ENCODE measurements at regions not wholly inside any gene's neighbourhood (a gene's known extent, or its start where the extent isn't known, plus 50 kb on each side); places are given as distances from the start of the nearest gene placed in this dataset.

DNA sequence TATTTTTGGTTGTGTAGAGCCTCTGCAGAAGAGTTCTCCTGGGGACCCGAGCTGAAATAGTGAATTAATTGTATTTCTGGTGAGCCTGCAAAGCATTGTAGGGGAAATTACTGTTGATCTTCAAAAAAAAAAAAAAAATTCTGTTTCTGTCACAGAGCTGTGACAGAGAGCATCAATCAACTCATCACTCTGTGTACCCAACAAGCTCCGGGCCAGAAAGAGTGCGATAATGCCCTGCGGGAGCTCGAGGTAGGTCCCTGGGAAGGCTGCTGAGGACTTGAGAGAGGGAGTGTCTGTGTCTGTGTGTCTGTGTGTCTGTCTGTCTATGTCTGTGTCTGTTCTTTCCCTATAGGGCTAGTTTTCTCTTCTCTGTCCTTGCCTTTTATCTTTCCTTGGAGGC, 294.4 kb upstream of the TPM1 start:
- H3K27me3 ChIP-seq (ENCODE audit: control insufficient read depth in 1 of 2, insufficient read depth in 2 of 2, low read length in 2 of 2): no peaks in the 10 kb centered on the region

GRCh38 chr15:62749036-62749815, 293.3 kb upstream of the TPM1 start:
- H3K36me3 ChIP-seq (ENCODE audit: control insufficient read depth in 1 of 2, insufficient read depth in 2 of 2, low read length in 2 of 2): peaks cover 4 to 54% of the 10 kb centered on the region in 2 donors
- no peaks in the 10 kb centered on the region for H3K27me3 ChIP-seq (ENCODE audit: control insufficient read depth in 1 of 2, insufficient read depth in 2 of 2, low read length in 2 of 2)
- H3K4me1 ChIP-seq (ENCODE audit: control insufficient read depth in 1 of 2, insufficient read depth in 2 of 2, low read length in 2 of 2): no peaks in the 10 kb centered on the region
- H3K9ac ChIP-seq (ENCODE audit: low read depth in 1 of 2, low read length in 2 of 2): no peak overlapping the region
- no peaks in the 10 kb centered on the region for H3K9me3 ChIP-seq (ENCODE audit: control insufficient read depth in 1 of 2, low read length in 2 of 2)
- H3K4me3 ChIP-seq (ENCODE audit: low read depth in 1 of 2, low read length in 2 of 2): no peak overlapping the region
- no peak overlapping the region for H3K27ac ChIP-seq (ENCODE audit: low read depth, low read length)

More for the DNA sequence above, 294.4 kb upstream of the TPM1 start:
- no peaks in the 10 kb centered on the region for H3K4me1 ChIP-seq (ENCODE audit: control insufficient read depth in 1 of 2, insufficient read depth in 2 of 2, low read length in 2 of 2)
- H3K36me3 ChIP-seq (ENCODE audit: control insufficient read depth in 1 of 2, insufficient read depth in 2 of 2, low read length in 2 of 2): peaks cover 0 to 54% of the 10 kb centered on the region in 2 donors
- no peak overlapping the region for H3K27ac ChIP-seq (ENCODE audit: low read depth, low read length)
- H3K9me3 ChIP-seq (ENCODE audit: control insufficient read depth in 1 of 2, low read length in 2 of 2): no peaks in the 10 kb centered on the region
- no peak overlapping the region for H3K4me3 ChIP-seq (ENCODE audit: low read depth in 1 of 2, low read length in 2 of 2)
- H3K9ac ChIP-seq (ENCODE audit: low read depth in 1 of 2, low read length in 2 of 2): no peak overlapping the region

DNA sequence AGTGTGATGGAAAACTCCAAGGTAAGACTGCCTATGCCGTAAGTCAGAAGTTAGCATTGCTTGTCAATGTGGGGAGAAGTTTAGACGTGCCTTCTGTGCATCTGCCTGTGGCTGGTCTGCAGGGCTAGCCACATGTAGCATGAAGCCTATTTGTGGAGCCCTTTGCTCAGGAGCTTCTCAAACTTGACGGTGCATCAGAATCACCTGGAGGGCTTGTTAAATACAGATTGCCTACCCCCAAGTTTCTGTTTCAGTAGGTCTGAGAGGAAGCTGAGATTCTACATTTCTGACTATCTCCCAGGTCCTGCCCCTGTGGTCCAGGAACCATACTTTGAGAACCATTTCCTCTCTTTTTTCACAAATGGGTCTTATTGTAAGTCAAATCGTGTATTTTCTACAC, 292.1 kb upstream of the TPM1 start:
- Histone ChIP-seq H3K9ac (ENCODE audit: low read depth in 1 of 2, low read length in 2 of 2) (no peak overlapping the region), H3K27me3 (ENCODE audit: control insufficient read depth in 1 of 2, insufficient read depth in 2 of 2, low read length in 2 of 2) (no peaks in the 10 kb centered on the region), H3K9me3 (ENCODE audit: control insufficient read depth in 1 of 2, low read length in 2 of 2) (no peaks in the 10 kb centered on the region), H3K27ac (ENCODE audit: low read depth, low read length) (no peak overlapping the region), H3K4me3 (ENCODE audit: low read depth in 1 of 2, low read length in 2 of 2) (no peak overlapping the region), H3K36me3 (ENCODE audit: control insufficient read depth in 1 of 2, insufficient read depth in 2 of 2, low read length in 2 of 2) (peaks cover 7 to 64% of the 10 kb centered on the region in 2 donors), H3K4me1 (ENCODE audit: control insufficient read depth in 1 of 2, insufficient read depth in 2 of 2, low read length in 2 of 2) (no peaks in the 10 kb centered on the region)

DNA sequence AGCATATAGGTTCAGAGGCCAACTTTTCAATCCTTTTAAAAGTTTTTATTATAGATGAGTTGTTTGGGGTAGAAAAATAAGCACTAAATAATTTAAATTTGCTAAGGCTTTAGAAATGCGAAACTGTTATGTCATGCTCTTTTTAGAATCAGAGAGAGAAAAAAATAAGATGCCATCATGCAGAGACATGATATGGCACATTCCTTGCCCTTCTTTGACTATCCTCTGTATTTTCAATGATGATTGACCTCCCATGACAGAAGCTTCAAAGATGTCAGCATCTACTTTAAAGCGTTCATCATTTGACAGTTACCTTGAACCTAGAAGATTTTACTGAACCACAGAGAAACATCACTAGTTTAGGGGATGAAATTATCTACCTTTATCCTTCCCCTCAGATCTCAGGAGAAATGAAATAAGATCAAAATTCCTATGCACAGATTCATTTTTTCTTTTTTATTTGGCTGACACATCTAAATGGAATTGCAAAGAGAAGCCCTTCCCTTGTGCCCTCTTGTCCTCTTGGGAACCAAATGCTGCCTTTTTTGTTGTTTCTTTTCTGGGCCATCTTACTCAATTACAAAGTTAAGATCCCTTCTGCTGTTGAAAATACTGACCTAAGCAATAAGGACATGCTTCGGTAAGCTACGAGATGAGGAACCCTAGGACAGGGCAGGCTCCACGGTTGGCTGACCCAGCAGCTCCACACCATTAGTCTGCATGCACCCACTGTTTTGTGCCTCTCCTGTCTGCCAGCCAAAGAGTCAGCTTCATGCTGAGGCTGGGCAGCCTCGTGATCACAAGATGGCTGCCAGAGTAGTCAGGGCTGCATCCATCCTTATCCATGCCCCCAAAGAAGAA, 289.7 kb upstream of the TPM1 start:
- Histone ChIP-seq H3K36me3 (ENCODE audit: control insufficient read depth in 1 of 2, insufficient read depth in 2 of 2, low read length in 2 of 2) (peaks cover 8 to 70% of the 10 kb centered on the region in 2 donors), H3K4me3 (ENCODE audit: low read depth in 1 of 2, low read length in 2 of 2) (no peak overlapping the region), H3K9me3 (ENCODE audit: control insufficient read depth in 1 of 2, low read length in 2 of 2) (no peaks in the 10 kb centered on the region), H3K27ac (ENCODE audit: low read depth, low read length) (no peak overlapping the region), H3K4me1 (ENCODE audit: control insufficient read depth in 1 of 2, insufficient read depth in 2 of 2, low read length in 2 of 2) (no peaks in the 10 kb centered on the region), H3K27me3 (ENCODE audit: control insufficient read depth in 1 of 2, insufficient read depth in 2 of 2, low read length in 2 of 2) (no peaks in the 10 kb centered on the region), H3K9ac (ENCODE audit: low read depth in 1 of 2, low read length in 2 of 2) (no peak overlapping the region)

- no peak overlapping the region for H3K9ac ChIP-seq (ENCODE audit: low read depth in 1 of 2, low read length in 2 of 2)
- H3K36me3 ChIP-seq (ENCODE audit: control insufficient read depth in 1 of 2, insufficient read depth in 2 of 2, low read length in 2 of 2): peaks cover 8 to 64% of the 10 kb centered on the region in 2 donors
- H3K4me1 ChIP-seq (ENCODE audit: control insufficient read depth in 1 of 2, insufficient read depth in 2 of 2, low read length in 2 of 2): no peaks in the 10 kb centered on the region
- H3K27ac ChIP-seq (ENCODE audit: low read depth, low read length): no peak overlapping the region
- H3K9me3 ChIP-seq (ENCODE audit: control insufficient read depth in 1 of 2, low read length in 2 of 2): no peaks in the 10 kb centered on the region
- no peak overlapping the region for H3K4me3 ChIP-seq (ENCODE audit: low read depth in 1 of 2, low read length in 2 of 2)
- H3K27me3 ChIP-seq (ENCODE audit: control insufficient read depth in 1 of 2, insufficient read depth in 2 of 2, low read length in 2 of 2): no peaks in the 10 kb centered on the region
Measured at GRCh38 chr15:62753518-62754221, 288.9 kb upstream of the TPM1 start.

GRCh38 chr15:62756326-62756994, 286.1 kb upstream of the TPM1 start:
- Histone ChIP-seq H3K4me1 (ENCODE audit: control insufficient read depth in 1 of 2, insufficient read depth in 2 of 2, low read length in 2 of 2) (no peaks in the 10 kb centered on the region), H3K27me3 (ENCODE audit: control insufficient read depth in 1 of 2, insufficient read depth in 2 of 2, low read length in 2 of 2) (no peaks in the 10 kb centered on the region), H3K36me3 (ENCODE audit: control insufficient read depth in 1 of 2, insufficient read depth in 2 of 2, low read length in 2 of 2) (peaks cover 13 to 58% of the 10 kb centered on the region in 2 donors), H3K9me3 (ENCODE audit: control insufficient read depth in 1 of 2, low read length in 2 of 2) (no peaks in the 10 kb centered on the region), H3K4me3 (ENCODE audit: low read depth in 1 of 2, low read length in 2 of 2) (no peak overlapping the region), H3K9ac (ENCODE audit: low read depth in 1 of 2, low read length in 2 of 2) (no peak overlapping the region), H3K27ac (ENCODE audit: low read depth, low read length) (no peak overlapping the region)

DNA sequence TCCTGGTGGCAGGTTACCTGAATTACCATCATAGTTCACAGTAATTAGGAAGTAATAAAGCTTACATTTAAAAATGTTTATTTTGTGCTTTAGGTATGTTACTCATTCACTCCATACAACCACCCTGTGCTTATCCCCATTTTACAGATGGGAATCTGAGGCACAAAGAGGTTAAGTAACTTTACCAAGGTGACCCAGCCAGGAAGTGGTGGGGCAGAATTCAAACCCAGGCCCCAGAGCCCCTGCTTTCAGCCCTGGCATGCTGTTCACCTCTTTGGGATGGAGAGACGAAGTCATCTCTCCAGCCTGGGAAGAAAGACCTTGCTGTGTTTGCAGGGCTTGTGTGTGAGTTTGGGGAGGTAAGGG, 285.6 kb upstream of the TPM1 start:
- Histone ChIP-seq H3K9me3 (ENCODE audit: control insufficient read depth in 1 of 2, low read length in 2 of 2) (no peaks in the 10 kb centered on the region), H3K4me3 (ENCODE audit: low read depth in 1 of 2, low read length in 2 of 2) (no peak overlapping the region), H3K36me3 (ENCODE audit: control insufficient read depth in 1 of 2, insufficient read depth in 2 of 2, low read length in 2 of 2) (peaks cover 19 to 59% of the 10 kb centered on the region in 2 donors), H3K9ac (ENCODE audit: low read depth in 1 of 2, low read length in 2 of 2) (no peak overlapping the region), H3K4me1 (ENCODE audit: control insufficient read depth in 1 of 2, insufficient read depth in 2 of 2, low read length in 2 of 2) (no peaks in the 10 kb centered on the region), H3K27me3 (ENCODE audit: control insufficient read depth in 1 of 2, insufficient read depth in 2 of 2, low read length in 2 of 2) (no peaks in the 10 kb centered on the region), H3K27ac (ENCODE audit: low read depth, low read length) (no peak overlapping the region)

DNA sequence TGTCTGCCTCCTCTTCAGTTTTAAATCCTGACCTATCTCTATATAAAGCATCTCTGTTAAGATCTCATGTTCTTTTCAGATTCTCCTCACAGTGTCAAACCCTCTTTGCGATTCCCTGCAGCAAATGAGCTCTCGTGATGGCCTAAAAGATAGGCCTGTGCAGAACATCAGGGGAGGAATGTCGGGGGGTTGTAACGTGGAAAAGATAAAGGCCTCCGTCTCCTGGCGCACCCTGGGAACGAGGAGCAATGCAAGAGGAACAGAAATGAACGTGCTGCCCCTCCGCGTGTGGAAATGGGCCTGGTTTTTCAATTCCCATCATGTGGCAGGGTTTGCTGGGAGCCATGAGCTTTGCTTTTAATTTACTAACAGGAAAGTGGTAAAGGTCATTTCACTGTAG, 285.0 kb upstream of the TPM1 start:
- Histone ChIP-seq H3K9ac (ENCODE audit: low read depth in 1 of 2, low read length in 2 of 2) (no peak overlapping the region), H3K9me3 (ENCODE audit: control insufficient read depth in 1 of 2, low read length in 2 of 2) (no peaks in the 10 kb centered on the region), H3K36me3 (ENCODE audit: control insufficient read depth in 1 of 2, insufficient read depth in 2 of 2, low read length in 2 of 2) (peaks cover 22 to 59% of the 10 kb centered on the region in 2 donors), H3K27ac (ENCODE audit: low read depth, low read length) (no peak overlapping the region), H3K4me1 (ENCODE audit: control insufficient read depth in 1 of 2, insufficient read depth in 2 of 2, low read length in 2 of 2) (no peaks in the 10 kb centered on the region), H3K27me3 (ENCODE audit: control insufficient read depth in 1 of 2, insufficient read depth in 2 of 2, low read length in 2 of 2) (no peaks in the 10 kb centered on the region), H3K4me3 (ENCODE audit: low read depth in 1 of 2, low read length in 2 of 2) (no peak overlapping the region)

GRCh38 chr15:62758126-62758951, 284.2 kb upstream of the TPM1 start:
- H3K27ac ChIP-seq (ENCODE audit: low read depth, low read length): no peak overlapping the region
- no peaks in the 10 kb centered on the region for H3K4me1 ChIP-seq (ENCODE audit: control insufficient read depth in 1 of 2, insufficient read depth in 2 of 2, low read length in 2 of 2)
- H3K9ac ChIP-seq (ENCODE audit: low read depth in 1 of 2, low read length in 2 of 2): no peak overlapping the region
- H3K36me3 ChIP-seq (ENCODE audit: control insufficient read depth in 1 of 2, insufficient read depth in 2 of 2, low read length in 2 of 2): peaks cover 22 to 61% of the 10 kb centered on the region in 2 donors
- H3K4me3 ChIP-seq (ENCODE audit: low read depth in 1 of 2, low read length in 2 of 2): no peak overlapping the region
- H3K27me3 ChIP-seq (ENCODE audit: control insufficient read depth in 1 of 2, insufficient read depth in 2 of 2, low read length in 2 of 2): no peaks in the 10 kb centered on the region
- H3K9me3 ChIP-seq (ENCODE audit: control insufficient read depth in 1 of 2, low read length in 2 of 2): no peaks in the 10 kb centered on the region
